Cerebellar nuclear complex (tissue), 1 donor: ENCODE measurements at regions not wholly inside any gene's neighbourhood (a gene's known extent, or its start where the extent isn't known, plus 50 kb on each side); places are given as distances from the start of the nearest gene placed in this dataset.
"Not testable (repeated sequence)": the region's sequence is repeated elsewhere in the genome, so short reads cannot be mapped to it uniquely, and the experiment has no call there.

Experiments used
- DNase-seq, 2 experiments: peaks; one replicate each; lab custom pipeline; 2025; lab: John Stamatoyannopoulos, UW

- no peak for DNase-seq
Measured at GRCh38 chr3:147471741-147472140, 62.6 kb downstream of the ZIC1 start.

GRCh38 chr3:147472846-147473245 lies 63.7 kb downstream of the ZIC1 start:
- no peak for DNase-seq

- no peak for DNase-seq
Measured at GRCh38 chr3:147483145-147483544, 74.0 kb downstream of the ZIC1 start.

GRCh38 chr3:147483578-147483977 lies 74.4 kb downstream of the ZIC1 start:
- no peak for DNase-seq

- DNase-seq = no peak
Measured at GRCh38 chr3:147493065-147493464, 83.9 kb downstream of the ZIC1 start.

GRCh38 chr3:147493666-147494065 lies 84.5 kb downstream of the ZIC1 start:
- no peak for DNase-seq

- no peak for DNase-seq
Measured at GRCh38 chr3:147497286-147497685, 88.1 kb downstream of the ZIC1 start.

- DNase-seq = no peak
Measured at GRCh38 chr3:147507638-147508286, 98.6 kb downstream of the ZIC1 start.

GRCh38 chr3:147509448-147509847 lies 100.3 kb downstream of the ZIC1 start:
- DNase-seq = no peak

GRCh38 chr3:147513785-147514184 lies 104.6 kb downstream of the ZIC1 start:
- DNase-seq = no peak

- no peak for DNase-seq
Measured at GRCh38 chr3:147514366-147515160, 105.4 kb downstream of the ZIC1 start.

- no peak for DNase-seq
Measured at GRCh38 chr3:147518465-147518864, 109.3 kb downstream of the ZIC1 start.

- no peak for DNase-seq
Measured at GRCh38 chr3:147521646-147522045, 112.5 kb downstream of the ZIC1 start.

GRCh38 chr3:147522780-147523179 lies 113.6 kb downstream of the ZIC1 start:
- not testable (repeated sequence) for DNase-seq

GRCh38 chr3:147529551-147529950 lies 120.4 kb downstream of the ZIC1 start:
- DNase-seq = no peak

- no peak for DNase-seq
Measured at GRCh38 chr3:147538034-147538433, 128.9 kb downstream of the ZIC1 start.

- DNase-seq = no peak
Measured at GRCh38 chr3:147540921-147541320, 131.8 kb downstream of the ZIC1 start.

GRCh38 chr3:147544290-147544689 lies 135.1 kb downstream of the ZIC1 start:
- no peak for DNase-seq

- no peak for DNase-seq
Measured at GRCh38 chr3:147551491-147551890, 142.3 kb downstream of the ZIC1 start.

GRCh38 chr3:147554332-147554731 lies 145.2 kb downstream of the ZIC1 start:
- no peak for DNase-seq

GRCh38 chr3:147572970-147573340 lies 163.8 kb downstream of the ZIC1 start:
- no peak for DNase-seq

- no peak for DNase-seq
Measured at GRCh38 chr3:147574621-147575020, 165.5 kb downstream of the ZIC1 start.

- DNase-seq = no peak
Measured at GRCh38 chr3:147575391-147575790, 166.2 kb downstream of the ZIC1 start.

GRCh38 chr3:147582642-147583041 lies 173.5 kb downstream of the ZIC1 start:
- no peak for DNase-seq
